SU-DHL-6 (cell line): ENCODE measurements at regions not wholly inside any gene's neighbourhood (a gene's known extent, or its start where the extent isn't known, plus 50 kb on each side); places are given as distances from the start of the nearest gene placed in this dataset.

Experiments used
- H2AFZ ChIP-seq: fragments of 200-600 bp; sonication (generic); 2 replicates; pipeline ENCODE4 v1.6.1; 2014; ENCODE audit warnings: low read depth, mild to moderate bottlenecking, moderate library complexity, mixed read lengths, antibody characterized with exemption, low read length; ENCODE audit not compliant: severe bottlenecking
- H3F3A ChIP-seq: fragments of 200-600 bp; shearing (Covaris generic); 2 replicates; pipeline ENCODE4 v1.6.0; 2016; ENCODE audit warnings: antibody characterized with exemption, mild to moderate bottlenecking; ENCODE audit not compliant: insufficient read depth
- H3K27ac ChIP-seq: fragments of 200-600 bp; sonication (generic); 2 replicates; pipeline ENCODE4 v1.5.1; 2016; ENCODE audit warnings: low read depth, mild to moderate bottlenecking, low read length, moderate library complexity, mixed read lengths
- H3K27me3 ChIP-seq: fragments of 200-600 bp; sonication (generic), shearing (Covaris generic); 2 replicates; pipeline ENCODE4 v1.6.0; 2014; ENCODE audit warnings: mild to moderate bottlenecking, low read length
- H3K36me3 ChIP-seq: fragments of 200-600 bp; sonication (generic); 2 replicates; pipeline ENCODE4 v1.6.1; 2014; ENCODE audit warnings: mild to moderate bottlenecking, low read length, mixed read lengths
- H3K4me2 ChIP-seq: fragments of 300-600, 200-600 bp; shearing (Covaris generic), sonication (generic); 2 replicates; pipeline ENCODE4 v1.6.0; 2014; ENCODE audit warnings: low read length, low read depth, mild to moderate bottlenecking; ENCODE audit not compliant: poor library complexity, severe bottlenecking
- H3K4me3 ChIP-seq: fragments of 200-600 bp; sonication (generic); 2 replicates; pipeline ENCODE4 v1.5.1; 2014; ENCODE audit warnings: antibody characterized with exemption, low read length, mild to moderate bottlenecking, mixed read lengths; ENCODE audit not compliant: insufficient read depth, poor library complexity, severe bottlenecking
- H3K79me2 ChIP-seq: fragments of 200-600 bp; sonication (generic); 2 replicates; pipeline ENCODE4 v1.6.1; 2014; ENCODE audit warnings: mild to moderate bottlenecking, low read length, moderate library complexity; ENCODE audit not compliant: insufficient read depth
- H3K9ac ChIP-seq: fragments of 200-600 bp; sonication (generic); 2 replicates; pipeline ENCODE4 v1.7.0; 2014; ENCODE audit warnings: mild to moderate bottlenecking, low read length
- H3K9me2 ChIP-seq: fragments of 200-600 bp; sonication (generic); replicated peaks from 2 replicates; pipeline ENCODE4 v1.6.1; 2014; ENCODE audit warnings: low read length; ENCODE audit not compliant: insufficient read depth
- H3K9me3 ChIP-seq: fragments of 200-600 bp; sonication (generic); 2 replicates; pipeline ENCODE4 v1.6.1; 2014; ENCODE audit warnings: low read length, mixed read lengths; ENCODE audit not compliant: insufficient read depth
- H4K20me1 ChIP-seq: fragments of 200-600 bp; sonication (generic); 2 replicates; pipeline ENCODE4 v1.6.1; 2014; ENCODE audit warnings: low read depth, mild to moderate bottlenecking, antibody characterized with exemption, low read length, moderate library complexity, mixed read lengths
- CTCF ChIP-seq: fragments of 200-600 bp; sonication (generic); IDR thresholded peaks from one replicate; pipeline ENCODE4 v1.5.1; 2017; ENCODE audit warnings: antibody characterized with exemption, mild to moderate bottlenecking, low read length, moderate library complexity; ENCODE audit not compliant: insufficient read depth, poor library complexity, severe bottlenecking
- EZH2phosphoT487 ChIP-seq: fragments of 200-600 bp; sonication (generic), shearing (Covaris generic); conservative IDR thresholded peaks from 2 replicates; pipeline ENCODE4 v1.6.1; 2018; ENCODE audit warnings: mild to moderate bottlenecking, antibody characterized with exemption, low read length, moderate library complexity, mixed read lengths

- TF ChIP-seq CTCF, result no peak
- TF ChIP-seq EZH2phosphoT487, result no peak
- Histone ChIP-seq H4K20me1 (no peaks in the 10 kb centered on the region), H3K79me2 (no peaks in the 10 kb centered on the region), H3K9ac (no peak overlapping the region), H3K4me2 (no peak overlapping the region), H3K27ac (no peak overlapping the region), H3K9me2 (no peaks in the 10 kb centered on the region), H3K36me3 (no peaks in the 10 kb centered on the region), H3K4me3 (no peak overlapping the region), H3K27me3 (no peaks in the 10 kb centered on the region), H3F3A (no peaks in the 10 kb centered on the region), H3K9me3 (no peaks in the 10 kb centered on the region), H2AFZ (no peak overlapping the region)
These were observed 59.6 kb downstream of the KCNF1 start for GRCh38 chr2:10971161-10971887.

GRCh38 chr2:10971888-10972260, 60.1 kb downstream of the KCNF1 start:
- TF ChIP-seq CTCF (no peak), EZH2phosphoT487 (no peak)
- no peak overlapping the region for H3K4me3 ChIP-seq
- no peaks in the 10 kb centered on the region for H4K20me1 ChIP-seq
- no peaks in the 10 kb centered on the region for H3K79me2 ChIP-seq
- H3K27ac ChIP-seq, result no peak overlapping the region
- no peak overlapping the region for H3K4me2 ChIP-seq
- H3K27me3 ChIP-seq, result no peaks in the 10 kb centered on the region
- no peak overlapping the region for H2AFZ ChIP-seq
- H3F3A ChIP-seq, result no peaks in the 10 kb centered on the region
- no peaks in the 10 kb centered on the region for H3K36me3 ChIP-seq
- H3K9me2 ChIP-seq, result no peaks in the 10 kb centered on the region
- H3K9ac ChIP-seq, result no peak overlapping the region
- H3K9me3 ChIP-seq, result no peaks in the 10 kb centered on the region

GRCh38 chr2:10972683-10973433, 61.1 kb downstream of the KCNF1 start:
- Histone ChIP-seq H3F3A (no peaks in the 10 kb centered on the region), H3K9me3 (no peaks in the 10 kb centered on the region), H3K27ac (no peak overlapping the region), H3K4me3 (no peak overlapping the region), H3K27me3 (no peaks in the 10 kb centered on the region), H2AFZ (no peak overlapping the region), H3K36me3 (no peaks in the 10 kb centered on the region), H3K4me2 (no peak overlapping the region), H3K79me2 (no peaks in the 10 kb centered on the region), H3K9ac (no peak overlapping the region), H4K20me1 (no peaks in the 10 kb centered on the region), H3K9me2 (no peaks in the 10 kb centered on the region)
- TF ChIP-seq EZH2phosphoT487 (no peak), CTCF (no peak)
